H9 (cell line): ENCODE measurements at regions not wholly inside any gene's neighbourhood (a gene's known extent, or its start where the extent isn't known, plus 50 kb on each side); places are given as distances from the start of the nearest gene placed in this dataset.

Source experiments
- DNase-seq: peaks from one replicate; pipeline ENCODE4 v3.0.0-alpha.2; 2017
- H2AFZ ChIP-seq: one replicate; pipeline ENCODE4 v1.6.1; 2013; ENCODE audit warnings: mild to moderate bottlenecking, low read length, control low read depth, moderate library complexity
- H2AK5ac ChIP-seq: 2 replicates; pipeline ENCODE4 v1.6.1; 2013; ENCODE audit warnings: low read length, control low read depth, mixed read lengths; ENCODE audit not compliant: insufficient read length
- H2BK120ac ChIP-seq: one replicate; pipeline ENCODE4 v1.6.1; 2013; ENCODE audit warnings: low read depth, mild to moderate bottlenecking, low read length, control low read depth, inconsistent platforms; ENCODE audit not compliant: poor library complexity, severe bottlenecking
- H2BK12ac ChIP-seq: 2 replicates; pipeline ENCODE4 v1.6.1; 2013; ENCODE audit warnings: low read length, control low read depth, mixed read lengths, low read depth; ENCODE audit not compliant: insufficient read length
- H2BK15ac ChIP-seq: 2 replicates; pipeline ENCODE4 v1.6.1; 2013; ENCODE audit warnings: low read depth, low read length, control low read depth
- H2BK20ac ChIP-seq: one replicate; pipeline ENCODE4 v1.6.1; 2013; ENCODE audit warnings: low read depth, mild to moderate bottlenecking, low read length, control low read depth, inconsistent platforms; ENCODE audit not compliant: poor library complexity, severe bottlenecking
- H2BK5ac ChIP-seq: 2 replicates; pipeline ENCODE4 v1.6.1; 2013; ENCODE audit warnings: low read length, control low read depth, mixed read lengths; ENCODE audit not compliant: insufficient read length
- H3K14ac ChIP-seq: 2 replicates; pipeline ENCODE4 v1.6.1; 2013; ENCODE audit warnings: low read length, control low read depth; ENCODE audit not compliant: insufficient read depth
- H3K18ac ChIP-seq: 2 replicates; pipeline ENCODE4 v1.6.1; 2013; ENCODE audit warnings: low read depth, mild to moderate bottlenecking, mixed read lengths, low read length, control low read depth; ENCODE audit not compliant: insufficient read length
- H3K23ac ChIP-seq: 2 replicates; pipeline ENCODE4 v1.6.1; 2013; ENCODE audit warnings: low read length, control low read depth, mixed read lengths, low read depth; ENCODE audit not compliant: insufficient read length
- H3K23me2 ChIP-seq: 2 replicates; pipeline ENCODE4 v1.6.1; 2013; ENCODE audit warnings: low read depth, mild to moderate bottlenecking, mixed read lengths, low read length, control low read depth; ENCODE audit not compliant: insufficient read length, poor library complexity, severe bottlenecking
- H3K27ac ChIP-seq: 2 replicates; pipeline ENCODE4 v1.5.1; 2013; ENCODE audit warnings: low read length, control low read depth, mixed read lengths, low read depth; ENCODE audit not compliant: insufficient read length
- H3K27me3 ChIP-seq: 2 replicates; pipeline ENCODE4 v1.6.1; 2013; ENCODE audit warnings: low read length, control low read depth, inconsistent platforms; ENCODE audit not compliant: insufficient read depth
- H3K4ac ChIP-seq: 2 replicates; pipeline ENCODE4 v1.6.1; 2013; ENCODE audit warnings: low read depth, mild to moderate bottlenecking, control low read depth, inconsistent platforms, low read length, moderate library complexity
- H3K4me1 ChIP-seq: 2 replicates; pipeline ENCODE4 v1.6.1; 2013; ENCODE audit warnings: low read length, control low read depth, inconsistent platforms; ENCODE audit not compliant: insufficient read depth
- H3K4me2 ChIP-seq: 2 replicates; pipeline ENCODE4 v1.6.1; 2013; ENCODE audit warnings: low read length, control low read depth, mixed read lengths; ENCODE audit not compliant: insufficient read length, insufficient read depth
- H3K56ac ChIP-seq: 2 replicates; pipeline ENCODE4 v1.6.1; 2013; ENCODE audit warnings: low read depth, mild to moderate bottlenecking, mixed read lengths, low read length, control low read depth; ENCODE audit not compliant: insufficient read length
- H3K79me1 ChIP-seq: 2 replicates; pipeline ENCODE4 v1.6.1; 2013; ENCODE audit warnings: low read depth, mild to moderate bottlenecking, moderate library complexity, low read length, control low read depth, inconsistent platforms; ENCODE audit not compliant: insufficient read depth, poor library complexity, severe bottlenecking
- H3K79me2 ChIP-seq: 2 replicates; pipeline ENCODE4 v1.6.1; 2013; ENCODE audit warnings: low read length, control low read depth, inconsistent platforms; ENCODE audit not compliant: insufficient read depth
- H3K9ac ChIP-seq: 2 replicates; pipeline ENCODE4 v1.6.1; 2013; ENCODE audit warnings: low read length, control low read depth, mixed read lengths; ENCODE audit not compliant: insufficient read length; ENCODE audit errors: extremely low read depth
- H3K9me3 ChIP-seq: one replicate; pipeline ENCODE4 v1.6.1; 2013; ENCODE audit warnings: low read depth, low read length, inconsistent platforms; ENCODE audit not compliant: control insufficient read depth
- H3T11ph ChIP-seq: one replicate; pipeline ENCODE4 v1.6.1; 2013; ENCODE audit warnings: mild to moderate bottlenecking, low read length, control low read depth, inconsistent platforms
- H4K20me1 ChIP-seq: one replicate; pipeline ENCODE4 v1.6.1; 2013; ENCODE audit not compliant: control insufficient read depth, insufficient read length, insufficient read depth
- H4K5ac ChIP-seq: 2 replicates; pipeline ENCODE4 v1.6.1; 2013; ENCODE audit warnings: low read depth, mild to moderate bottlenecking, mixed read lengths, low read length, control low read depth; ENCODE audit not compliant: insufficient read length
- H4K8ac ChIP-seq: replicated peaks from 2 replicates; pipeline ENCODE4 v1.6.1; 2013; ENCODE audit warnings: low read length, control low read depth, mixed read lengths, low read depth; ENCODE audit not compliant: insufficient read length
- H4K91ac ChIP-seq: 2 replicates; pipeline ENCODE4 v1.6.1; 2013; ENCODE audit warnings: low read depth, mild to moderate bottlenecking, moderate library complexity, mixed read lengths, low read length, control low read depth; ENCODE audit not compliant: insufficient read length
- H3K27ac Mint-ChIP-seq, 3 experiments: 2 replicates in 2 of 3; 3 replicates in 1 of 3; pipeline ENCODE4 v1.8.0; 2020 to 2021; ENCODE audit warnings: mixed read lengths in 3 of 3, mild to moderate bottlenecking in 1 of 3, moderate library complexity in 1 of 3
- H3K27me3 Mint-ChIP-seq: 2 replicates; pipeline ENCODE4 v1.8.0; 2021; ENCODE audit warnings: low read depth, mild to moderate bottlenecking, moderate library complexity, mixed read lengths
- H3K36me3 Mint-ChIP-seq, 3 experiments: 2 replicates in 2 of 3; 3 replicates in 1 of 3; pipeline ENCODE4 v1.8.0; 2020 to 2021; ENCODE audit warnings: low read depth in 3 of 3, mixed read lengths in 3 of 3; ENCODE audit not compliant: insufficient read depth in 1 of 3
- H3K4me1 Mint-ChIP-seq, 2 experiments: 2 replicates each; pipeline ENCODE4 v1.8.0; 2020; ENCODE audit warnings: mixed read lengths in 2 of 2
- H3K4me3 Mint-ChIP-seq, 2 experiments: 2 replicates in 1 of 2; 3 replicates in 1 of 2; pipeline ENCODE4 v1.8.0; 2020 to 2021; ENCODE audit warnings: mild to moderate bottlenecking in 2 of 2, mixed read lengths in 2 of 2, moderate library complexity in 1 of 2
- H3K9me3 Mint-ChIP-seq, 2 experiments: 2 replicates in 1 of 2; 3 replicates in 1 of 2; pipeline ENCODE4 v1.8.0; 2020; ENCODE audit warnings: mild to moderate bottlenecking in 2 of 2, mixed read lengths in 2 of 2, moderate library complexity in 1 of 2
- WGBS: extraction: QIAGEN DNeasy Blood & Tissue Kit; methylation state at CpG from one replicate; pipeline ENCODE4 v1.1.7; 2013; ENCODE audit warnings: missing lambda C conversion rate, low lambda C conversion rate, mixed read lengths; ENCODE audit not compliant: insufficient read length; ENCODE audit errors: extremely low coverage; 5-methylcytosine and 5-hydroxymethylcytosine counted together
- TF ChIP-seq, protein P1 (sequence below): fragments of 200-600 bp; sonication (generic); conservative IDR thresholded peaks from 3 replicates; pipeline ENCODE4 v1.8.0; 2021; ENCODE audit warnings: antibody characterized with exemption, mild to moderate bottlenecking

DNA sequence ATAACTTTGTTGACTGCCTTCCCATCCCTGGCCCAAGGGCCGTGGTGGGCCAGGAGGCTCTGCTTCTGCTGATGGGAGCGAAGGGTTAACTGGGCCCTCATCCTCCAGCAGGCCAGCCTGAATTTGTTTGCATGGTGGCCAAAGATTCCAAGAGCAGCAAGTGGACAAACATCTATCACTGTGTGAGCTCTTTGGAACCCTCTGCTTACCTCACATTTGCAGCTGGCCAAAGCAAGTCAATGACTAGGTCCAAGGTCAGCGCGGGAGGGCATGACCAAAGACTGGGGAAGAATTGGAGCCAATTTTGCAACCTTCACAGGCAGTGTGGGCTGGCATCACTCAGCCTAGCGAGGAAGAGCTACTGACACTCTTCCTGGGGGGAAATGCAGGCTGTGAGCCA lies 67.8 kb upstream of the ATP6AP2 start:
- Histone ChIP-seq H2BK5ac (no peak overlapping the region), H2BK20ac (no peak overlapping the region), H3K14ac (no peak overlapping the region), H2BK120ac (no peak overlapping the region), H2BK15ac (no peak overlapping the region), H3K79me2 (no peaks in the 10 kb centered on the region), H3K4me2 (no peak overlapping the region), H4K5ac (no peak overlapping the region), H3K9me3 (no peaks in the 10 kb centered on the region), H4K91ac (no peak overlapping the region), H2AFZ (no peak overlapping the region), H3K9ac (no peak overlapping the region), H3K23me2 (no peaks in the 10 kb centered on the region), H3K56ac (no peak overlapping the region), H3K27ac (no peak overlapping the region), H4K8ac (no peak overlapping the region), H2BK12ac (no peak overlapping the region), H3K18ac (no peak overlapping the region), H3K27me3 (no peaks in the 10 kb centered on the region), H3K4me1 (no peaks in the 10 kb centered on the region), H3K4ac (no peak overlapping the region), H3K23ac (no peak overlapping the region), H4K20me1 (no peaks in the 10 kb centered on the region), H2AK5ac (no peak overlapping the region), H3T11ph (no peak overlapping the region), H3K79me1 (no peaks in the 10 kb centered on the region)
- Mint-ChIP-seq H3K36me3 (peaks cover 0 to 3% (median 0%) of the 10 kb centered on the region in 3 experiments; a peak in 3 of 7 replicates), H3K27ac (no peak overlapping the region), H3K4me3 (no peak overlapping the region), H3K27me3 (no peaks in the 10 kb centered on the region), H3K9me3 (peaks cover 69 to 76% of the 10 kb centered on the region in 2 experiments), H3K4me1 (no peaks in the 10 kb centered on the region; a peak in 1 of 4 replicates)
- TF ChIP-seq, protein P1, sequence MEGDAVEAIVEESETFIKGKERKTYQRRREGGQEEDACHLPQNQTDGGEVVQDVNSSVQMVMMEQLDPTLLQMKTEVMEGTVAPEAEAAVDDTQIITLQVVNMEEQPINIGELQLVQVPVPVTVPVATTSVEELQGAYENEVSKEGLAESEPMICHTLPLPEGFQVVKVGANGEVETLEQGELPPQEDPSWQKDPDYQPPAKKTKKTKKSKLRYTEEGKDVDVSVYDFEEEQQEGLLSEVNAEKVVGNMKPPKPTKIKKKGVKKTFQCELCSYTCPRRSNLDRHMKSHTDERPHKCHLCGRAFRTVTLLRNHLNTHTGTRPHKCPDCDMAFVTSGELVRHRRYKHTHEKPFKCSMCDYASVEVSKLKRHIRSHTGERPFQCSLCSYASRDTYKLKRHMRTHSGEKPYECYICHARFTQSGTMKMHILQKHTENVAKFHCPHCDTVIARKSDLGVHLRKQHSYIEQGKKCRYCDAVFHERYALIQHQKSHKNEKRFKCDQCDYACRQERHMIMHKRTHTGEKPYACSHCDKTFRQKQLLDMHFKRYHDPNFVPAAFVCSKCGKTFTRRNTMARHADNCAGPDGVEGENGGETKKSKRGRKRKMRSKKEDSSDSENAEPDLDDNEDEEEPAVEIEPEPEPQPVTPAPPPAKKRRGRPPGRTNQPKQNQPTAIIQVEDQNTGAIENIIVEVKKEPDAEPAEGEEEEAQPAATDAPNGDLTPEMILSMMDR, result no peak
- no CpG with 5 or more reads among the region's 5 CpGs for WGBS
- DNase-seq, result no peak
